Kidney epithelial cell (primary cell): ENCODE measurements at regions not wholly inside any gene's neighbourhood (a gene's known extent, or its start where the extent isn't known, plus 50 kb on each side); places are given as distances from the start of the nearest gene placed in this dataset.

ENCODE experiments used
- DNase-seq: peaks from one replicate; pipeline ENCODE4 v3.0.0-alpha.2; 2010; ENCODE audit warnings: low read depth
- H3K27me3 ChIP-seq: 2 replicates; pipeline ENCODE4 v1.6.0; 2011; ENCODE audit warnings: low read length; ENCODE audit not compliant: control insufficient read depth, insufficient read depth
- H3K36me3 ChIP-seq: 2 replicates; pipeline ENCODE4 v1.5.1; 2011; ENCODE audit warnings: low read length; ENCODE audit not compliant: control insufficient read depth, insufficient read depth
- H3K4me3 ChIP-seq: 2 replicates; pipeline ENCODE4 v1.5.1; 2011; ENCODE audit warnings: low read depth, mild to moderate bottlenecking, control low read depth, low read length
- TF ChIP-seq, protein P1 (sequence below): IDR thresholded peaks from 2 replicates; pipeline ENCODE4 v1.5.1; 2011; ENCODE audit warnings: mild to moderate bottlenecking, moderate library complexity, low read length, control low read depth, inconsistent platforms; ENCODE audit not compliant: insufficient read depth, poor library complexity, severe bottlenecking

DNA sequence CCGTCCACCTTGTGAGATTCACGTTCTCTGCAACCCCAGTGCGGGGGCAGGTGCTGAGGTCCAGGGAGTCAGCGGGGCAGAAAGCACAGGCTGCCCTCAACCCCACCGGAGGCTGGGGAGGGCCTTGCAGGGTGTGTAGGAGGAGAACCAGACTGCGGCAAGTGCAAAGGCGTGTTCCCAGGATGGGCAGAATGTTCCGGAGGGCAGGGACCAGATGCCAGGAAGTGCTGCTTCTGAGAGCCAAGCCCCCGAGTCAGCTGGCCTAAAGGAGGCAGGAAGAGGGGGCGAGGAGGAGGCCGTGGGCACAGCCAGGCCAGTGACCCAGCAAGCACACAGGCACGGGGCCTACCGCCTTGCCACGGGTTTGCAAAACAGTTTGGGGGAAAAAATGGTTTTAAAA lies 193.8 kb upstream of the AJAP1 start:
- DNase-seq: no peak
- TF ChIP-seq, protein P1, sequence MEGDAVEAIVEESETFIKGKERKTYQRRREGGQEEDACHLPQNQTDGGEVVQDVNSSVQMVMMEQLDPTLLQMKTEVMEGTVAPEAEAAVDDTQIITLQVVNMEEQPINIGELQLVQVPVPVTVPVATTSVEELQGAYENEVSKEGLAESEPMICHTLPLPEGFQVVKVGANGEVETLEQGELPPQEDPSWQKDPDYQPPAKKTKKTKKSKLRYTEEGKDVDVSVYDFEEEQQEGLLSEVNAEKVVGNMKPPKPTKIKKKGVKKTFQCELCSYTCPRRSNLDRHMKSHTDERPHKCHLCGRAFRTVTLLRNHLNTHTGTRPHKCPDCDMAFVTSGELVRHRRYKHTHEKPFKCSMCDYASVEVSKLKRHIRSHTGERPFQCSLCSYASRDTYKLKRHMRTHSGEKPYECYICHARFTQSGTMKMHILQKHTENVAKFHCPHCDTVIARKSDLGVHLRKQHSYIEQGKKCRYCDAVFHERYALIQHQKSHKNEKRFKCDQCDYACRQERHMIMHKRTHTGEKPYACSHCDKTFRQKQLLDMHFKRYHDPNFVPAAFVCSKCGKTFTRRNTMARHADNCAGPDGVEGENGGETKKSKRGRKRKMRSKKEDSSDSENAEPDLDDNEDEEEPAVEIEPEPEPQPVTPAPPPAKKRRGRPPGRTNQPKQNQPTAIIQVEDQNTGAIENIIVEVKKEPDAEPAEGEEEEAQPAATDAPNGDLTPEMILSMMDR: no peak
- H3K36me3 ChIP-seq: no peaks in the 10 kb centered on the region
- no peaks in the 10 kb centered on the region for H3K27me3 ChIP-seq
- no peak overlapping the region for H3K4me3 ChIP-seq

GRCh38 chr1:4461726-4462290 lies 192.6 kb upstream of the AJAP1 start:
- Histone ChIP-seq H3K36me3 (no peaks in the 10 kb centered on the region), H3K4me3 (no peak overlapping the region), H3K27me3 (no peaks in the 10 kb centered on the region)
- TF ChIP-seq, protein P1: no peak
- no peak for DNase-seq

GRCh38 chr1:4462831-4463484 lies 191.5 kb upstream of the AJAP1 start:
- TF ChIP-seq, protein P1: no peak
- DNase-seq: no peak
- no peak overlapping the region for H3K4me3 ChIP-seq
- H3K27me3 ChIP-seq: no peaks in the 10 kb centered on the region
- no peaks in the 10 kb centered on the region for H3K36me3 ChIP-seq

DNA sequence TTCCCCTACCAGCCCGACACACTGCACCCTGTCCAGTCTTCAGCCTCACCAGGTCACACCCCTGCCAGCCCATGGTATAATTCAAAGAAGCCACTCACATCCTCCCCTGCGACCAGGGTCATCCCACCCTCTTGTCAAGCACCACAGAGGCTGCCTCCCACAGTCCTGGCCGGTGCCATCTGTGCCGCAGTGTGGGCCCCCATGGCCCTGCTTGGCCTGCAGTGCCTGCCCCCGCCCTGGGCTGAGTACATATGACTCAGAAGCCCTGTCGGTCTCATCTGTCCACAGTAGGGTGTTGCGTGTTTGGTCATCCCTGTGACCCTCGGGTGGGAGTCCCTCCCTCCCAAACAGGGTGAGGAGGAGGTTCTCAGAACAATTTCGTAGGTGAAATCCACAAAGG lies 190.8 kb upstream of the AJAP1 start:
- DNase-seq: no peak
- H3K36me3 ChIP-seq: no peaks in the 10 kb centered on the region
- H3K27me3 ChIP-seq: no peaks in the 10 kb centered on the region
- H3K4me3 ChIP-seq: no peak overlapping the region
- TF ChIP-seq, protein P1: no peak

- TF ChIP-seq, protein P1: no peak
- Histone ChIP-seq H3K4me3 (no peak overlapping the region), H3K36me3 (no peaks in the 10 kb centered on the region), H3K27me3 (no peaks in the 10 kb centered on the region)
- DNase-seq: no peak
These were observed 189.9 kb upstream of the AJAP1 start for GRCh38 chr1:4464478-4464877.

DNA sequence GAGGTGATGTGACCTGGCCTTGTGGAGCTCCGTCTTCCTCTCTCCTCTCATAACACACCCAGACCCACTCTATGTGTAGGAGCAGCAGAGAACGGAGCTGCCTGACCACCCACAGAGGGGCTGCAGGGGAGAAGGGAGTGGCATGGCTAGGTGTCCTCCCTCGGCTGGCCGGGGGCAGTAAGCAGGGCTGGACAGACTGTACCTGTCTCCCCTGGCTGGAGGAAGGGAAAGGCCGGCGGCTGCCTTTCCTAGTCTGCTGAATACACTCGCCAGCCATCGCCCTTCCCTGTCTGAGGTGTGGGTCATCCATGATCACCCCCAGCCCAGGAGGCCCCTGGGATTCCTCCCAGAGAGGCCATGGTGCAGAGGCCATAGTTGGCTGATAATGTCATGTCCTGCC lies 187.2 kb upstream of the AJAP1 start:
- TF ChIP-seq, protein P1: no peak
- DNase-seq: no peak

More for the DNA sequence above, 187.2 kb upstream of the AJAP1 start:
- Histone ChIP-seq H3K36me3 (no peaks in the 10 kb centered on the region), H3K4me3 (no peak overlapping the region), H3K27me3 (no peaks in the 10 kb centered on the region)
